Chondrocyte (in vitro differentiated cells): ENCODE measurements at regions not wholly inside any gene's neighbourhood (a gene's known extent, or its start where the extent isn't known, plus 50 kb on each side); places are given as distances from the start of the nearest gene placed in this dataset.

Experiments
- DNase-seq: peaks from one replicate; pipeline ENCODE4 v3.0.0; 2021; ENCODE audit warnings: mixed read lengths, low spot score
- H3K27ac Mint-ChIP-seq: one replicate; pipeline ENCODE4 v1.8.0; 2021; ENCODE audit warnings: mild to moderate bottlenecking, moderate library complexity, mixed read lengths; ENCODE audit not compliant: unreplicated experiment
- H3K27me3 Mint-ChIP-seq: 2 replicates; pipeline ENCODE4 v1.8.0; 2021; ENCODE audit warnings: low read depth, mixed read lengths
- H3K36me3 Mint-ChIP-seq: 2 replicates; pipeline ENCODE4 v1.8.0; 2021; ENCODE audit warnings: low read depth, mixed read lengths
- H3K4me1 Mint-ChIP-seq: 2 replicates; pipeline ENCODE4 v1.8.0; 2021; ENCODE audit warnings: low read depth, mild to moderate bottlenecking, mixed read lengths
- H3K4me3 Mint-ChIP-seq: one replicate; pipeline ENCODE4 v1.8.0; 2021; ENCODE audit warnings: mild to moderate bottlenecking, moderate library complexity, mixed read lengths; ENCODE audit not compliant: unreplicated experiment
- H3K9me3 Mint-ChIP-seq: 2 replicates; pipeline ENCODE4 v1.8.0; 2021; ENCODE audit warnings: low read depth, mixed read lengths
- TF ChIP-seq, protein P1 (sequence below): fragments of 200-600 bp; sonication (generic); IDR thresholded peaks from 2 replicates; pipeline ENCODE4 v1.5.0; 2021; ENCODE audit warnings: antibody characterized with exemption, mild to moderate bottlenecking, moderate library complexity

DNA sequence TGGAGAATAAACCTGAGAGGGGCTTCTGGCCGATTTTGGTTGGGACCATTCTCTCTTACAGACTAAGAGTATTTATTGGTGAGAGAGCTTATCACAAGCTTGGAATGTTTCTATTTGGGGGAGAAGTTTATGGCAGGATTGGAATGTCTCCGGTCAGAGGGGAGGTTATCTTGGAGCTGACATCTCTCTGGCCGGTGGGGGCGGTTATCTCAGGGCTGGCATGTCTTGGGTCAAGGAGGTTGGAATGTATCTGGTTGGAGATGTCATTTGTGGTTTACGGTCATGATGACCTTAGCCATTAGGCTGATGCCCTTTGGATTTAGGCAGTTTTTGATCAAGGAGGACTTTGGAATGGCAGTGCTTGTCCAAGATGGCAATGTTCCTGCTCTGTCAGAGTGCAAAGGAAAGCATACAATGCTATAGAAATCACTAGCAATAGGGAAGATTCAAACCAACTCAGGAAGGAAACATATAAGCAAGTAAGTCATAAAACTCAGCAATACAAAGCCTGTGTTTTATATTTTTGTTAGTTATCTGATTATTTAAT lies 362.4 kb upstream of the LRATD1 start:
- no peak overlapping the region for H3K4me3 Mint-ChIP-seq

DNA sequence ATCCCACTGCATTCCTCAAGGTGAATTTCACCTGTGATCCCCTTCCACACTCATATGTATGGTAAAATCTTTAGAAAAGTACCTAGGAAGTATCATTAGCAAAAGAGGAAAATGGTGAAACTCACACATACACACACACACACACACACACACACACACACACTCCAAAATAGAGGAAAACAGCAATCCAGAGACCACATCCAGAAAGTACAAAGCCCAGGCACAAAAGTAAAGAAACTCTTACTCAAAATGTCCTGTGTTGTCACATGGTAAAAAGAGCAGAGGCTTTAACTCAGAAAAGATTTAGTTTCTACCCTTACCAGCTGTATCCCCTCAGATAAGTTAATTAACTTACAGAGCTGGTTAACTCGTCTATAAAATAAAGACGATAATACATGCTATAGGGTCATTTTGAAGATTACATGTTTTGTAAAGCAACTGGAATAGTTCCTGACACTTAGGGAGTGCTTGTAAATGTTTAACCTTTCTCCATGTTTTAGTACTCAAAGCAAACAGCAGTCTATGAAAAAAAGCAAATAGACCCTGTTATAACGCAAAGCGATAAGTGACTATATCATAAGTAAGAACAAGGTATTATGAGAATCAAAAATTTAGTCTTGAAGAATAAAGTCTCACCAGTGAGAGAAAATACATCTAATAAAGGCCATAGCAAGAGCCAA lies 360.0 kb upstream of the LRATD1 start:
- Mint-ChIP-seq H3K4me1 (no peaks in the 10 kb centered on the region), H3K9me3 (peaks cover 10% of the 10 kb centered on the region), H3K4me3 (no peak overlapping the region), H3K36me3 (no peaks in the 10 kb centered on the region), H3K27ac (no peak overlapping the region), H3K27me3 (no peaks in the 10 kb centered on the region)
- TF ChIP-seq, protein P1, sequence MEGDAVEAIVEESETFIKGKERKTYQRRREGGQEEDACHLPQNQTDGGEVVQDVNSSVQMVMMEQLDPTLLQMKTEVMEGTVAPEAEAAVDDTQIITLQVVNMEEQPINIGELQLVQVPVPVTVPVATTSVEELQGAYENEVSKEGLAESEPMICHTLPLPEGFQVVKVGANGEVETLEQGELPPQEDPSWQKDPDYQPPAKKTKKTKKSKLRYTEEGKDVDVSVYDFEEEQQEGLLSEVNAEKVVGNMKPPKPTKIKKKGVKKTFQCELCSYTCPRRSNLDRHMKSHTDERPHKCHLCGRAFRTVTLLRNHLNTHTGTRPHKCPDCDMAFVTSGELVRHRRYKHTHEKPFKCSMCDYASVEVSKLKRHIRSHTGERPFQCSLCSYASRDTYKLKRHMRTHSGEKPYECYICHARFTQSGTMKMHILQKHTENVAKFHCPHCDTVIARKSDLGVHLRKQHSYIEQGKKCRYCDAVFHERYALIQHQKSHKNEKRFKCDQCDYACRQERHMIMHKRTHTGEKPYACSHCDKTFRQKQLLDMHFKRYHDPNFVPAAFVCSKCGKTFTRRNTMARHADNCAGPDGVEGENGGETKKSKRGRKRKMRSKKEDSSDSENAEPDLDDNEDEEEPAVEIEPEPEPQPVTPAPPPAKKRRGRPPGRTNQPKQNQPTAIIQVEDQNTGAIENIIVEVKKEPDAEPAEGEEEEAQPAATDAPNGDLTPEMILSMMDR: no peak
- no peak for DNase-seq

More for the DNA sequence above, 362.4 kb upstream of the LRATD1 start:
- no peak overlapping the region for H3K27ac Mint-ChIP-seq
- no peaks in the 10 kb centered on the region for H3K36me3 Mint-ChIP-seq
- no peak for DNase-seq
- TF ChIP-seq, protein P1: no peak
- H3K27me3 Mint-ChIP-seq: peaks cover 3% of the 10 kb centered on the region
- peaks cover 6% of the 10 kb centered on the region for H3K9me3 Mint-ChIP-seq
- no peaks in the 10 kb centered on the region for H3K4me1 Mint-ChIP-seq

GRCh38 chr2:14273650-14274049 lies 358.9 kb upstream of the LRATD1 start:
- Mint-ChIP-seq H3K36me3 (no peaks in the 10 kb centered on the region), H3K4me1 (no peaks in the 10 kb centered on the region), H3K27me3 (no peaks in the 10 kb centered on the region), H3K27ac (no peak overlapping the region), H3K4me3 (no peak overlapping the region), H3K9me3 (peaks cover 17% of the 10 kb centered on the region)
- TF ChIP-seq, protein P1: no peak
- no peak for DNase-seq

DNA sequence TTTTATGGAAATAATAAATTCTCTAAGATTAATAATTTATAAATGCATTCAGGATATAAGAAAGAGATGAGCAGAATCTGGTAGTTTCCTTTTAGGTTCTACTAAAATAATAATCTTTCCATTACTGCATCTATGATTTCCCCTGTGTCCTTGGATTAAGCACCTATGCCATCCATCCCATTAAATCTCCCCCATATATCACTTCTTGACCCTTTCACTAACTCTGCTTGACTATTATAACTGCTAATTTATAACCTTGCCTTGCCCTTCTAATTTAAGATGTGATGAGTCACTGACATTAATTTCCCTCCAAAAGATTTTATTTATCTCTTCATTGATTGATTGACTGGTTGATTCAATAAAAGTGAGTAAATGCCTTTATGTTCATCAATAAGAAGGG lies 348.3 kb upstream of the LRATD1 start:
- DNase-seq: no peak
- H3K36me3 Mint-ChIP-seq: no peaks in the 10 kb centered on the region
- H3K27ac Mint-ChIP-seq: no peak overlapping the region
- H3K4me1 Mint-ChIP-seq: no peaks in the 10 kb centered on the region
- H3K4me3 Mint-ChIP-seq: no peak overlapping the region
- no peaks in the 10 kb centered on the region for H3K9me3 Mint-ChIP-seq
- TF ChIP-seq, protein P1: no peak
- peaks cover 2% of the 10 kb centered on the region for H3K27me3 Mint-ChIP-seq

GRCh38 chr2:14285812-14286211 lies 346.7 kb upstream of the LRATD1 start:
- Mint-ChIP-seq H3K4me3 (no peak overlapping the region), H3K9me3 (no peaks in the 10 kb centered on the region), H3K36me3 (no peaks in the 10 kb centered on the region), H3K4me1 (no peaks in the 10 kb centered on the region), H3K27me3 (peaks cover 4% of the 10 kb centered on the region), H3K27ac (no peak overlapping the region)
- TF ChIP-seq, protein P1: no peak
- no peak for DNase-seq
